ENCODE measurements at regions not wholly inside any gene's neighbourhood (a gene's known extent, or its start where the extent isn't known, plus 50 kb on each side); places are given as distances from the start of the nearest gene placed in this dataset.

- no peak for DNase-seq
These were observed 885.7 kb upstream of the KLHL29 start for GRCh38 chr2:22499082-22499839.

- peak; percentile 8 for DNase-seq
These were observed 884.4 kb upstream of the KLHL29 start for GRCh38 chr2:22500555-22500935.

GRCh38 chr2:22501851-22502250 is 883.1 kb upstream of the KLHL29 start:
- no peak for DNase-seq

- DNase-seq, result no peak
These were observed 871.4 kb upstream of the KLHL29 start for GRCh38 chr2:22513563-22513962.

- no peak for DNase-seq
These were observed 867.8 kb upstream of the KLHL29 start for GRCh38 chr2:22517141-22517540.

GRCh38 chr2:22518641-22519040 is 866.3 kb upstream of the KLHL29 start:
- no peak for DNase-seq

GRCh38 chr2:22520369-22521288 is 864.4 kb upstream of the KLHL29 start:
- no peak for DNase-seq

- DNase-seq, result no peak
These were observed 863.4 kb upstream of the KLHL29 start for GRCh38 chr2:22521620-22522019.

- DNase-seq, result no peak
These were observed 859.3 kb upstream of the KLHL29 start for GRCh38 chr2:22525681-22526080.

- no peak for DNase-seq
These were observed 854.8 kb upstream of the KLHL29 start for GRCh38 chr2:22530131-22530530.

GRCh38 chr2:22536133-22536532 is 848.8 kb upstream of the KLHL29 start:
- DNase-seq, result no peak

- DNase-seq, result no peak
These were observed 830.5 kb upstream of the KLHL29 start for GRCh38 chr2:22554453-22554852.

- no peak for DNase-seq
These were observed 827.6 kb upstream of the KLHL29 start for GRCh38 chr2:22557406-22557805.

GRCh38 chr2:22560021-22560420 is 825.0 kb upstream of the KLHL29 start:
- DNase-seq, result no peak

- DNase-seq, result no peak
These were observed 805.6 kb upstream of the KLHL29 start for GRCh38 chr2:22579341-22579740.

GRCh38 chr2:22582107-22582506 is 802.9 kb upstream of the KLHL29 start:
- DNase-seq, result no peak

- no peak for DNase-seq
These were observed 788.7 kb upstream of the KLHL29 start for GRCh38 chr2:22596306-22596705.

- DNase-seq, result no peak
These were observed 784.8 kb upstream of the KLHL29 start for GRCh38 chr2:22600156-22600555.

- no peak for DNase-seq
These were observed 784.0 kb upstream of the KLHL29 start for GRCh38 chr2:22600999-22601398.

GRCh38 chr2:22604136-22604535 is 780.8 kb upstream of the KLHL29 start:
- DNase-seq, result no peak

GRCh38 chr2:22616031-22616430 is 768.9 kb upstream of the KLHL29 start:
- no peak for DNase-seq

GRCh38 chr2:22623620-22624019 is 761.4 kb upstream of the KLHL29 start:
- no peak for DNase-seq

- DNase-seq, result no peak
These were observed 758.4 kb upstream of the KLHL29 start for GRCh38 chr2:22626621-22627020.

- DNase-seq, result no peak
These were observed 756.8 kb upstream of the KLHL29 start for GRCh38 chr2:22628221-22628620.
